GM12878 (cell line): ENCODE measurements at regions not wholly inside any gene's neighbourhood (a gene's known extent, or its start where the extent isn't known, plus 50 kb on each side); places are given as distances from the start of the nearest gene placed in this dataset.
"Not testable (repeated sequence)": the region's sequence is repeated elsewhere in the genome, so short reads cannot be mapped to it uniquely, and the experiment has no call there.

Experiments used
- ATAC-seq: fragments of 200-7000 bp; cut with Tn5 transposase; 3 replicates; pipeline ENCODE4 v1.9.1; 2020; ENCODE audit warnings: mild to moderate bottlenecking, moderate library complexity
- BruUV-seq: library from RNA; stranded (reverse); fragments of 400-500 nt; replicated peaks from 2 replicates; lab custom pipeline; 2021; lab: Mats Ljungman, UMichigan
- CTCF ChIA-PET: fragments of 300-600 bp; sonication (Branson Sonifier 250); formaldehyde crosslinking; extraction: SDS; loops from one replicate; lab custom pipeline; 2021; ENCODE audit warnings: inconsistent platforms; lab: Yijun Ruan, JAX
- POLR2A ChIA-PET: fragments of 350-600 bp; formaldehyde crosslinking; extraction: SDS; loops from one replicate; lab custom pipeline; 2021; ENCODE audit warnings: inconsistent platforms; lab: Charles Lee
- RAD21 ChIA-PET: fragments of 300-600 bp; sonication (Branson Sonifier 250); formaldehyde crosslinking; loops from one replicate; lab custom pipeline; 2023; ENCODE audit warnings: antibody characterized with exemption; ENCODE audit not compliant: unreplicated experiment; lab: Charles Lee
- SMC1A ChIA-PET: fragments of 300-600 bp; sonication (Branson Sonifier 250); formaldehyde crosslinking; loops from one replicate; lab custom pipeline; 2023; ENCODE audit not compliant: unreplicated experiment, uncharacterized antibody; lab: Charles Lee
- DNase-seq: peaks from one replicate; pipeline ENCODE4 v3.0.0-alpha.2; 2011; ENCODE audit warnings: low read depth, low spot score
- FAIRE-seq: peaks from 3 replicates; lab custom pipeline; 2011; peaks lifted over from hg19 to GRCh38; lab: Jason Lieb, UNC
- H2AFZ ChIP-seq: 2 replicates; pipeline ENCODE4 v1.6.0; 2011; ENCODE audit warnings: low read depth, low read length, control low read depth; ENCODE audit not compliant: control insufficient read depth
- H3K27ac ChIP-seq: 2 replicates; pipeline ENCODE4 v1.5.1; 2011; ENCODE audit warnings: control low read depth; ENCODE audit not compliant: control insufficient read depth, insufficient read depth
- H3K27me3 ChIP-seq, 2 experiments: replicated peaks in 1 of 2; 2 replicates each; pipeline versions ENCODE4 v1.6.0 to v1.6.1; 2011; ENCODE audit warnings: low read length in 1 of 2; ENCODE audit not compliant: control insufficient read depth in 2 of 2, insufficient read depth in 2 of 2
- H3K36me3 ChIP-seq, 2 experiments: 2 replicates each; pipeline ENCODE4 v1.5.1; 2011; ENCODE audit warnings: low read length in 1 of 2; ENCODE audit not compliant: control insufficient read depth in 2 of 2, insufficient read depth in 2 of 2
- H3K4me1 ChIP-seq: 2 replicates; pipeline ENCODE4 v1.6.1; 2011; ENCODE audit warnings: mild to moderate bottlenecking, low read length, moderate library complexity, mixed read lengths; ENCODE audit not compliant: control insufficient read depth, insufficient read depth
- H3K4me2 ChIP-seq: 2 replicates; pipeline ENCODE4 v1.6.0; 2011; ENCODE audit warnings: control low read depth; ENCODE audit not compliant: control insufficient read depth, insufficient read depth
- H3K4me3 ChIP-seq: fragments of 200-600 bp; sonication (generic); 2 replicates; pipeline ENCODE4 v1.5.1; 2016
- H3K79me2 ChIP-seq: 2 replicates; pipeline ENCODE4 v1.6.0; 2011; ENCODE audit warnings: low read length; ENCODE audit not compliant: control insufficient read depth, insufficient read depth
- H3K9ac ChIP-seq: 2 replicates; pipeline ENCODE4 v1.8.0; 2011; ENCODE audit warnings: low read length, control low read depth, mixed read lengths; ENCODE audit not compliant: control insufficient read depth, insufficient read depth
- H3K9me3 ChIP-seq: replicated peaks from 3 replicates; pipeline ENCODE4 v1.5.1; 2011; ENCODE audit warnings: mild to moderate bottlenecking, low read length; ENCODE audit not compliant: control insufficient read depth, insufficient read depth
- H4K20me1 ChIP-seq: 2 replicates; pipeline ENCODE4 v1.6.0; 2011; ENCODE audit not compliant: control insufficient read depth, insufficient read depth
- NBN ChIP-seq: fragments of 450-650 bp; IDR thresholded peaks from 2 replicates; pipeline ENCODE4 v1.6.1; 2016
- WGBS: methylation state at CpG from one replicate; pipeline ENCODE4 v1.1.6; 2016; ENCODE audit warnings: low lambda C conversion rate; ENCODE audit not compliant: insufficient replicate concordance, insufficient coverage; ENCODE audit errors: missing lambda C conversion rate; 5-methylcytosine and 5-hydroxymethylcytosine counted together
- in situ Hi-C: fragments of 300-500 bp; cut with MboI; formaldehyde crosslinking; loops from 9 replicates; pipeline ENCODE4 v1.14.3; 2018; ENCODE audit warnings: mixed read lengths
- intact Hi-C: fragments of 100-400 bp; cut with micrococcal nuclease; formaldehyde crosslinking; loops from one replicate; pipeline ENCODE4 v1.14.2; 2022; ENCODE audit not compliant: unreplicated experiment

- Histone ChIP-seq H3K36me3 (no peaks in the 10 kb centered on the region), H3K4me1 (no peaks in the 10 kb centered on the region), H3K27ac (no peak overlapping the region), H2AFZ (no peak overlapping the region), H3K4me3 (no peak overlapping the region), H4K20me1 (no peaks in the 10 kb centered on the region)
- BruUV-seq = no TSS peak
- in situ Hi-C loops = no loop called here
- no peak for TF ChIP-seq NBN
- TF ChIP-seq, all 136 proteins: peak for 0
- intact Hi-C loops = no loop called here
- POLR2A ChIA-PET = no interaction called here
- SMC1A ChIA-PET = interaction anchor here (1.1 kb wide), 1 partner anchor 10 kb away, joined by 3 read pairs; no protein-coding TSS in a partner anchor
- Histone ChIP-seq H3K9me3 (no peaks in the 10 kb centered on the region), H3K9ac (no peak overlapping the region), H3K79me2 (no peaks in the 10 kb centered on the region), H3K4me2 (no peak overlapping the region), H3K27me3 (no peaks in the 10 kb centered on the region)
- FAIRE-seq (no peak), DNase-seq (no peak), ATAC-seq (no peak)
- WGBS = 15% methylated on average over 5 of the region's 5 CpGs
- RAD21 ChIA-PET = no interaction called here
- CTCF ChIA-PET = interaction anchor here (1.6 kb wide), 1 partner anchor 10 kb away, joined by 5 read pairs; no protein-coding TSS in a partner anchor
Measured at GRCh38 chr4:138861135-138861534, 154.4 kb upstream of the NOCT start.

GRCh38 chr4:138860357-138860756, 155.2 kb upstream of the NOCT start:
- SMC1A ChIA-PET = interaction anchor here (1.2 kb wide), 1 partner anchor 11 kb away, joined by 3 read pairs; no protein-coding TSS in a partner anchor
- POLR2A ChIA-PET, H3K4me2 ChIP-seq, intact Hi-C loops, H3K4me1 ChIP-seq, H2AFZ ChIP-seq, H3K27ac ChIP-seq, RAD21 ChIA-PET, CTCF ChIA-PET, H3K9ac ChIP-seq, H3K4me3 ChIP-seq, FAIRE-seq, in situ Hi-C loops, H3K27me3 ChIP-seq, H3K79me2 ChIP-seq, DNase-seq, H3K9me3 ChIP-seq, BruUV-seq, H3K36me3 ChIP-seq, ATAC-seq, H4K20me1 ChIP-seq: not testable (repeated sequence)
- WGBS = 0% methylated on average over 1 of the region's 1 CpG
